Breast epithelium (tissue), 3 donors: ENCODE measurements at regions not wholly inside any gene's neighbourhood (a gene's known extent, or its start where the extent isn't known, plus 50 kb on each side); places are given as distances from the start of the nearest gene placed in this dataset.

Experiments
- POLR2A ChIP-seq: fragments of 450-650 bp; IDR thresholded peaks from one replicate; pipeline ENCODE4 v1.6.1; 2016; ENCODE audit warnings: antibody characterized with exemption, mild to moderate bottlenecking, moderate library complexity
- POLR2AphosphoS5 ChIP-seq, 3 donors: sonication (generic); formaldehyde crosslinking; IDR thresholded peaks; one replicate each; pipeline ENCODE4 v1.6.1; 2017; ENCODE audit warnings: antibody characterized with exemption in 3 of 3
- TF ChIP-seq, protein P1 (sequence below), 3 donors: fragments of 450-650 bp; IDR thresholded peaks; one replicate each; pipeline ENCODE4 v1.5.1; 2016 to 2017; ENCODE audit warnings: antibody characterized with exemption in 3 of 3, mild to moderate bottlenecking in 3 of 3, moderate library complexity in 3 of 3

DNA sequence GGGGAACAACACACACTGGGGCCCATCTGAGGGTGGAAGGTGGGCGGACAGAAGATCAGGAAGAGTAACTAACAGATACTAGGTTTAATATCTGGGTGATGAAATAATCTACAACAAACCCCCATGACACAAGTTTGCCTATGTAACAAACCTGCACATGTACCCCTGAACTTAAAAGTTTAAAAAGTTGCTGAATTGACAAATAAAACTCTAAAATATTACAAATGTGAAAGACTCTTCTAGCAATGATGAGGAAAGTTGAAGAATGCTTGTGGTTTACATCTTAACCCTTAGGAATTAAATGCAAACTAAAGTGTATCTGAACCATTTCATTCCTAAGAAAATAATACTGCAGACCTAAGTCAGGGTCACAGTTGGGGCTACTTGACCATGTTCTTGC, 525.6 kb upstream of the CAMK1G start:
- TF ChIP-seq, protein P1, sequence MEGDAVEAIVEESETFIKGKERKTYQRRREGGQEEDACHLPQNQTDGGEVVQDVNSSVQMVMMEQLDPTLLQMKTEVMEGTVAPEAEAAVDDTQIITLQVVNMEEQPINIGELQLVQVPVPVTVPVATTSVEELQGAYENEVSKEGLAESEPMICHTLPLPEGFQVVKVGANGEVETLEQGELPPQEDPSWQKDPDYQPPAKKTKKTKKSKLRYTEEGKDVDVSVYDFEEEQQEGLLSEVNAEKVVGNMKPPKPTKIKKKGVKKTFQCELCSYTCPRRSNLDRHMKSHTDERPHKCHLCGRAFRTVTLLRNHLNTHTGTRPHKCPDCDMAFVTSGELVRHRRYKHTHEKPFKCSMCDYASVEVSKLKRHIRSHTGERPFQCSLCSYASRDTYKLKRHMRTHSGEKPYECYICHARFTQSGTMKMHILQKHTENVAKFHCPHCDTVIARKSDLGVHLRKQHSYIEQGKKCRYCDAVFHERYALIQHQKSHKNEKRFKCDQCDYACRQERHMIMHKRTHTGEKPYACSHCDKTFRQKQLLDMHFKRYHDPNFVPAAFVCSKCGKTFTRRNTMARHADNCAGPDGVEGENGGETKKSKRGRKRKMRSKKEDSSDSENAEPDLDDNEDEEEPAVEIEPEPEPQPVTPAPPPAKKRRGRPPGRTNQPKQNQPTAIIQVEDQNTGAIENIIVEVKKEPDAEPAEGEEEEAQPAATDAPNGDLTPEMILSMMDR (IDR thresholded peaks at IDR 0.05): no peak
- TF ChIP-seq POLR2AphosphoS5 (IDR thresholded peaks at IDR 0.05) (no peak), POLR2A (no peak)
